ENCODE measurements at regions not wholly inside any gene's neighbourhood (a gene's known extent, or its start where the extent isn't known, plus 50 kb on each side); places are given as distances from the start of the nearest gene placed in this dataset.

GRCh38 chr11:71343828-71344400 lies 91.5 kb upstream of the SHANK2 start:
- H3K36me3 Mint-ChIP-seq (ENCODE audit: insufficient read depth in 1 of 3, low read depth in 3 of 3): peaks cover 0 to 4% (median 1%) of the 10 kb centered on the region in 3 experiments; a peak in 2 of 7 replicates
- Histone ChIP-seq H3K23ac (ENCODE audit: insufficient read length, low read depth, low read length) (no peak overlapping the region), H2BK5ac (ENCODE audit: insufficient read length, low read length) (no peak overlapping the region), H3K27me3 (ENCODE audit: insufficient read depth, low read length) (no peaks in the 10 kb centered on the region; the same call in 1 of the 2 replicates), H4K20me1 (ENCODE audit: control insufficient read depth, insufficient read depth, insufficient read length) (peaks cover 3% of the 10 kb centered on the region), H3K4me2 (ENCODE audit: insufficient read depth, insufficient read length, low read length) (no peak overlapping the region), H3K9ac (ENCODE audit: extremely low read depth, insufficient read length, low read length) (no peak overlapping the region), H4K91ac (ENCODE audit: insufficient read length, low read depth, low read length) (no peak overlapping the region), H2AFZ (ENCODE audit: low read length) (no peak overlapping the region), H2AK5ac (ENCODE audit: insufficient read length, low read length) (no peak overlapping the region), H3K56ac (ENCODE audit: insufficient read length, low read depth, low read length) (no peak overlapping the region), H3K79me2 (ENCODE audit: insufficient read depth, low read length) (no peaks in the 10 kb centered on the region), H4K8ac (replicated peaks; ENCODE audit: insufficient read length, low read depth, low read length) (no peak overlapping the region), H3K4ac (ENCODE audit: low read depth, low read length) (no peak overlapping the region), H3K27ac (ENCODE audit: insufficient read length, low read depth, low read length) (no peak overlapping the region), H2BK15ac (ENCODE audit: low read depth, low read length) (no peak overlapping the region), H3K18ac (ENCODE audit: insufficient read length, low read depth, low read length) (no peak overlapping the region), H3K23me2 (ENCODE audit: insufficient read length, low read depth, low read length, poor library complexity, severe bottlenecking) (no peaks in the 10 kb centered on the region), H2BK12ac (ENCODE audit: insufficient read length, low read depth, low read length) (no peak overlapping the region), H2BK20ac (ENCODE audit: low read depth, low read length, poor library complexity, severe bottlenecking) (no peak overlapping the region), H3K4me1 (ENCODE audit: insufficient read depth, low read length) (no peaks in the 10 kb centered on the region), H4K5ac (ENCODE audit: insufficient read length, low read depth, low read length) (no peak overlapping the region), H3K79me1 (ENCODE audit: insufficient read depth, low read depth, low read length, poor library complexity, severe bottlenecking) (no peaks in the 10 kb centered on the region), H3K14ac (ENCODE audit: insufficient read depth, low read length) (peak overlapping the region; percentile 42; the same call in 1 of the 2 replicates), H2BK120ac (ENCODE audit: low read depth, low read length, poor library complexity, severe bottlenecking) (no peak overlapping the region), H3K9me3 (ENCODE audit: control insufficient read depth, low read depth, low read length) (no peaks in the 10 kb centered on the region), H3T11ph (ENCODE audit: low read length) (no peak overlapping the region)
- peaks cover 10 to 11% of the 10 kb centered on the region in 2 experiments for H3K9me3 Mint-ChIP-seq
- peak overlapping the region in 1 of 3 experiments; percentile 9; a peak in 2 of 7 replicates for H3K27ac Mint-ChIP-seq
- no peak for TF ChIP-seq CTCF (conservative IDR thresholded peaks at IDR 0.05)
- DNase-seq: no peak
- H3K4me3 Mint-ChIP-seq: no peak overlapping the region
- WGBS (ENCODE audit: extremely low coverage, insufficient read length, low lambda C conversion rate): no CpG with 5 or more reads among the region's 11 CpGs
- peaks cover 26% of the 10 kb centered on the region for H3K27me3 Mint-ChIP-seq (ENCODE audit: low read depth)
- peaks cover 9 to 12% of the 10 kb centered on the region in 2 experiments for H3K4me1 Mint-ChIP-seq

Measured in H9 (cell line).